Endothelial cell of umbilical vein (primary cell): ENCODE measurements at regions not wholly inside any gene's neighbourhood (a gene's known extent, or its start where the extent isn't known, plus 50 kb on each side); places are given as distances from the start of the nearest gene placed in this dataset.

Source experiments
- CTCF ChIP-seq, 2 donors: IDR thresholded peaks; 1 replicate in 1 of 2; 2 replicates in 1 of 2; pipeline ENCODE4 v1.5.1; 2011; ENCODE audit warnings: low read length in 2 of 2, mild to moderate bottlenecking in 2 of 2, moderate library complexity in 2 of 2, control low read depth in 1 of 2, inconsistent platforms in 1 of 2, low read depth in 1 of 2; ENCODE audit not compliant: insufficient read depth in 1 of 2; ENCODE audit errors: extremely low read depth in 1 of 2
- EZH2 ChIP-seq: IDR thresholded peaks from 2 replicates; pipeline ENCODE4 v1.6.1; 2012; ENCODE audit warnings: borderline replicate concordance, low read depth, mild to moderate bottlenecking, moderate library complexity, low read length, inconsistent platforms; ENCODE audit not compliant: severe bottlenecking
- MAX ChIP-seq: IDR thresholded peaks from 2 replicates; pipeline ENCODE4 v1.6.1; 2011; ENCODE audit not compliant: insufficient read depth, insufficient read length
- MYC ChIP-seq: IDR thresholded peaks from one replicate; pipeline ENCODE4 v1.6.1; 2011; ENCODE audit warnings: mild to moderate bottlenecking, low read depth, low read length
- POLR2A ChIP-seq: IDR thresholded peaks from 2 replicates; pipeline ENCODE4 v1.6.1; 2012; ENCODE audit warnings: low read depth, mild to moderate bottlenecking, control low read depth, low read length

GRCh38 chr18:78906066-78906465, 73.6 kb upstream of the SALL3 start:
- no peak for TF ChIP-seq CTCF (IDR thresholded peaks at IDR 0.05; ENCODE audit: extremely low read depth in 1 of 2, insufficient read depth in 1 of 2, low read depth in 1 of 2, low read length in 2 of 2)
- no peak for TF ChIP-seq MYC
- TF ChIP-seq POLR2A: no peak
- no peak for TF ChIP-seq EZH2
- no peak for TF ChIP-seq MAX
